ENCODE measurements at regions not wholly inside any gene's neighbourhood (a gene's known extent, or its start where the extent isn't known, plus 50 kb on each side); places are given as distances from the start of the nearest gene placed in this dataset.

DNA sequence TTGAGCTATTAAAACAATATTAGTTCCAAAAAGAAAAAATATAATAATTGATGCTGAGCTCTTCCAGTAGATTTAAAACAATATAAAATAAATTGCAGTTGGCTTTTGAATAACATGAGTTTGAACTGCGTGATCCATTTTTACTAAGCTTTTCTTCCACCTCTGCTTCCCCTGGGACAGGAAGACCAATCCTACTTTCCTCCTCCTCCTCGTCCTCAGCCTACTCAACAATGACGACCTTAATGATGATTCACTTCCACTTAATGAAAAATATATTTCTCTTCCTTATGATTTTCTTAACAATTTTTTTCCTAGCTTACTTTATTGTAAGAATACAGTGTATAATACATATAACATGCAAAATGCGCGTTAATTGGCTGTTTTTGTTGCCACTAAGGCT lies 78.9 kb upstream of the THRB start:
- TF ChIP-seq EZH2 (IDR thresholded peaks at IDR 0.05; ENCODE audit: low read depth, low read length, severe bottlenecking) (no peak), YY1 (IDR thresholded peaks at IDR 0.05; ENCODE audit: low read depth, low read length) (no peak), EP300 (IDR thresholded peaks at IDR 0.05; ENCODE audit: borderline replicate concordance in 1 of 2, low read depth in 2 of 2, low read length in 2 of 2) (no peak), PHF8 (conservative IDR thresholded peaks at IDR 0.05; ENCODE audit: low read depth, low read length) (no peak), POLR2AphosphoS5 (IDR thresholded peaks at IDR 0.05; ENCODE audit: low read depth, low read length) (no peak)
- TF ChIP-seq, protein P1, sequence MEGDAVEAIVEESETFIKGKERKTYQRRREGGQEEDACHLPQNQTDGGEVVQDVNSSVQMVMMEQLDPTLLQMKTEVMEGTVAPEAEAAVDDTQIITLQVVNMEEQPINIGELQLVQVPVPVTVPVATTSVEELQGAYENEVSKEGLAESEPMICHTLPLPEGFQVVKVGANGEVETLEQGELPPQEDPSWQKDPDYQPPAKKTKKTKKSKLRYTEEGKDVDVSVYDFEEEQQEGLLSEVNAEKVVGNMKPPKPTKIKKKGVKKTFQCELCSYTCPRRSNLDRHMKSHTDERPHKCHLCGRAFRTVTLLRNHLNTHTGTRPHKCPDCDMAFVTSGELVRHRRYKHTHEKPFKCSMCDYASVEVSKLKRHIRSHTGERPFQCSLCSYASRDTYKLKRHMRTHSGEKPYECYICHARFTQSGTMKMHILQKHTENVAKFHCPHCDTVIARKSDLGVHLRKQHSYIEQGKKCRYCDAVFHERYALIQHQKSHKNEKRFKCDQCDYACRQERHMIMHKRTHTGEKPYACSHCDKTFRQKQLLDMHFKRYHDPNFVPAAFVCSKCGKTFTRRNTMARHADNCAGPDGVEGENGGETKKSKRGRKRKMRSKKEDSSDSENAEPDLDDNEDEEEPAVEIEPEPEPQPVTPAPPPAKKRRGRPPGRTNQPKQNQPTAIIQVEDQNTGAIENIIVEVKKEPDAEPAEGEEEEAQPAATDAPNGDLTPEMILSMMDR (IDR thresholded peaks at IDR 0.05; ENCODE audit: control extremely low read depth in 1 of 3, insufficient read depth in 1 of 3, low read depth in 1 of 3, low read length in 3 of 3), result no peak
- TF ChIP-seq, protein P2, sequence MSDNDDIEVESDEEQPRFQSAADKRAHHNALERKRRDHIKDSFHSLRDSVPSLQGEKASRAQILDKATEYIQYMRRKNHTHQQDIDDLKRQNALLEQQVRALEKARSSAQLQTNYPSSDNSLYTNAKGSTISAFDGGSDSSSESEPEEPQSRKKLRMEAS (IDR thresholded peaks at IDR 0.05), result no peak

Data from H1 (cell line).